HEK293 (cell line): ENCODE measurements at regions not wholly inside any gene's neighbourhood (a gene's known extent, or its start where the extent isn't known, plus 50 kb on each side); places are given as distances from the start of the nearest gene placed in this dataset.

Experiments used
- CTCF ChIA-PET: fragments of 350-600 bp; formaldehyde crosslinking; extraction: SDS; loops from one replicate; lab custom pipeline; 2021; ENCODE audit warnings: antibody characterized with exemption; lab: Yijun Ruan, JAX
- POLR2A ChIA-PET: fragments of 300-600 bp; formaldehyde crosslinking; extraction: SDS; loops from one replicate; lab custom pipeline; 2020; ENCODE audit warnings: antibody characterized with exemption, inconsistent platforms; lab: Yijun Ruan, JAX
- H3K27ac ChIP-seq: fragments of 200-500 bp; sonication (Bioruptor generic); 2 replicates; pipeline ENCODE4 v1.5.1; 2014; ENCODE audit warnings: low read depth, low read length, control low read depth, inconsistent platforms; ENCODE audit errors: extremely low read depth
- H3K36me3 ChIP-seq, 2 experiments: fragments of 200-500 bp in 1 of 2; sonication (Bioruptor generic) in 1 of 2; 1 replicate in 1 of 2; 2 replicates in 1 of 2; pipeline ENCODE4 v1.5.1; 2014 to 2017; ENCODE audit warnings: inconsistent platforms in 2 of 2, low read length in 2 of 2; ENCODE audit not compliant: control insufficient read depth in 2 of 2, insufficient read depth in 1 of 2
- H3K4me1 ChIP-seq: fragments of 200-500 bp; sonication (Bioruptor generic); 2 replicates; pipeline ENCODE4 v1.5.1; 2014; ENCODE audit warnings: mild to moderate bottlenecking, low read length, inconsistent platforms; ENCODE audit not compliant: control insufficient read depth, insufficient read depth
- H3K4me3 ChIP-seq: 2 replicates; pipeline ENCODE4 v1.5.1; 2011; ENCODE audit warnings: low read depth, mild to moderate bottlenecking, control low read depth, low read length, moderate library complexity
- H3K9me3 ChIP-seq: fragments of 200-500 bp; sonication (Bioruptor generic); 2 replicates; pipeline ENCODE4 v1.5.1; 2014; ENCODE audit warnings: low read depth, low read length, inconsistent platforms; ENCODE audit not compliant: control insufficient read depth, insufficient read depth
- FEZF1 ChIP-seq: fragments of 450-650 bp; formaldehyde crosslinking; IDR thresholded peaks from 2 replicates; pipeline ENCODE4 v1.5.1; 2016; ENCODE audit warnings: missing biosample characterization, missing genetic modification characterization
- GFI1B ChIP-seq: fragments of 450-650 bp; formaldehyde crosslinking; IDR thresholded peaks from 2 replicates; pipeline ENCODE4 v1.5.1; 2016; ENCODE audit warnings: missing biosample characterization, missing genetic modification characterization
- GLI4 ChIP-seq: fragments of 450-650 bp; formaldehyde crosslinking; IDR thresholded peaks from 2 replicates; pipeline ENCODE4 v1.5.1; 2016; ENCODE audit warnings: missing biosample characterization, missing genetic modification characterization
- IKZF3 ChIP-seq: fragments of 450-650 bp; IDR thresholded peaks from 2 replicates; pipeline ENCODE4 v1.5.0; 2018; ENCODE audit warnings: missing biosample characterization, mild to moderate bottlenecking, missing genetic modification characterization, moderate library complexity
- OSR2 ChIP-seq: fragments of 450-650 bp; formaldehyde crosslinking; IDR thresholded peaks from 2 replicates; pipeline ENCODE4 v1.5.1; 2016; ENCODE audit warnings: missing biosample characterization, missing genetic modification characterization
- REST ChIP-seq: fragments of 450-650 bp; formaldehyde crosslinking; IDR thresholded peaks from 2 replicates; pipeline ENCODE4 v1.5.1; 2016; ENCODE audit warnings: missing biosample characterization, missing genetic modification characterization
- SP2 ChIP-seq: fragments of 450-650 bp; formaldehyde crosslinking; IDR thresholded peaks from 2 replicates; pipeline ENCODE4 v1.5.1; 2016; ENCODE audit warnings: missing biosample characterization, missing genetic modification characterization
- YY1 ChIP-seq: fragments of 450-650 bp; formaldehyde crosslinking; IDR thresholded peaks from 2 replicates; pipeline ENCODE4 v1.5.1; 2018; ENCODE audit warnings: missing biosample characterization, missing genetic modification characterization
- ZBTB1 ChIP-seq: fragments of 450-650 bp; formaldehyde crosslinking; IDR thresholded peaks from 2 replicates; pipeline ENCODE4 v1.5.1; 2016; ENCODE audit warnings: missing biosample characterization, missing genetic modification characterization
- ZBTB26 ChIP-seq: fragments of 450-650 bp; formaldehyde crosslinking; optimal IDR thresholded peaks from 2 replicates; pipeline ENCODE3; 2016; ENCODE audit warnings: missing biosample characterization, mild to moderate bottlenecking, missing genetic modification characterization
- ZBTB8A ChIP-seq: fragments of 450-650 bp; formaldehyde crosslinking; IDR thresholded peaks from 2 replicates; pipeline ENCODE4 v1.5.1; 2016; ENCODE audit warnings: missing biosample characterization, missing genetic modification characterization
- ZFHX2 ChIP-seq: fragments of 450-650 bp; formaldehyde crosslinking; conservative IDR thresholded peaks from 2 replicates; pipeline ENCODE4 v1.5.1; 2016; ENCODE audit warnings: missing biosample characterization, missing genetic modification characterization
- ZFP3 ChIP-seq: fragments of 450-650 bp; formaldehyde crosslinking; IDR thresholded peaks from 2 replicates; pipeline ENCODE4 v1.5.1; 2016; ENCODE audit warnings: low read depth, missing biosample characterization, missing genetic modification characterization
- ZFP69B ChIP-seq: fragments of 450-650 bp; formaldehyde crosslinking; IDR thresholded peaks from 2 replicates; pipeline ENCODE4 v1.5.1; 2016; ENCODE audit warnings: missing biosample characterization, missing genetic modification characterization
- ZNF146 ChIP-seq: fragments of 450-650 bp; formaldehyde crosslinking; IDR thresholded peaks from 2 replicates; pipeline ENCODE4 v1.5.1; 2016; ENCODE audit warnings: missing biosample characterization, missing genetic modification characterization
- ZNF157 ChIP-seq: fragments of 450-650 bp; formaldehyde crosslinking; IDR thresholded peaks from 2 replicates; pipeline ENCODE4 v1.5.1; 2016; ENCODE audit warnings: missing biosample characterization, missing genetic modification characterization
- ZNF2 ChIP-seq: fragments of 450-650 bp; formaldehyde crosslinking; IDR thresholded peaks from 2 replicates; pipeline ENCODE4 v1.5.1; 2016; ENCODE audit warnings: missing biosample characterization, missing genetic modification characterization
- ZNF214 ChIP-seq: fragments of 450-650 bp; formaldehyde crosslinking; IDR thresholded peaks from 2 replicates; pipeline ENCODE4 v1.5.1; 2017; ENCODE audit warnings: missing biosample characterization, mild to moderate bottlenecking, missing genetic modification characterization, borderline replicate concordance
- ZNF248 ChIP-seq: fragments of 450-650 bp; formaldehyde crosslinking; IDR thresholded peaks from 2 replicates; pipeline ENCODE4 v1.5.1; 2017; ENCODE audit warnings: missing biosample characterization, missing genetic modification characterization
- ZNF274 ChIP-seq, 2 experiments: fragments of 200-500 bp in 1 of 2; fragments of 450-650 bp in 1 of 2; sonication (Bioruptor generic) in 1 of 2; formaldehyde crosslinking in 1 of 2; IDR thresholded peaks; 2 replicates each; pipeline versions ENCODE4 v1.5.1 to v1.6.1; 2014 to 2016; ENCODE audit warnings: borderline replicate concordance in 1 of 2, inconsistent platforms in 1 of 2, low read length in 1 of 2, missing biosample characterization in 1 of 2, missing genetic modification characterization in 1 of 2
- ZNF501 ChIP-seq: fragments of 450-650 bp; formaldehyde crosslinking; IDR thresholded peaks from 2 replicates; pipeline ENCODE4 v1.5.1; 2016; ENCODE audit warnings: missing biosample characterization, missing genetic modification characterization
- ZNF530 ChIP-seq: fragments of 450-650 bp; formaldehyde crosslinking; IDR thresholded peaks from 2 replicates; pipeline ENCODE4 v1.5.1; 2016; ENCODE audit warnings: low read depth, missing biosample characterization, missing genetic modification characterization
- ZNF548 ChIP-seq: fragments of 450-650 bp; formaldehyde crosslinking; IDR thresholded peaks from 2 replicates; pipeline ENCODE4 v1.5.1; 2016; ENCODE audit warnings: missing biosample characterization, missing genetic modification characterization
- ZNF600 ChIP-seq: fragments of 450-650 bp; formaldehyde crosslinking; IDR thresholded peaks from 2 replicates; pipeline ENCODE4 v1.5.1; 2016; ENCODE audit warnings: missing biosample characterization, missing genetic modification characterization
- ZNF610 ChIP-seq: fragments of 450-650 bp; formaldehyde crosslinking; IDR thresholded peaks from 2 replicates; pipeline ENCODE4 v1.5.1; 2016; ENCODE audit warnings: missing biosample characterization, missing genetic modification characterization, borderline replicate concordance
- ZNF624 ChIP-seq: fragments of 450-650 bp; formaldehyde crosslinking; IDR thresholded peaks from 2 replicates; pipeline ENCODE4 v1.5.1; 2017; ENCODE audit warnings: missing biosample characterization, missing genetic modification characterization
- ZNF701 ChIP-seq: fragments of 450-650 bp; formaldehyde crosslinking; IDR thresholded peaks from 2 replicates; pipeline ENCODE4 v1.5.1; 2016; ENCODE audit warnings: missing biosample characterization, missing genetic modification characterization
- ZNF76 ChIP-seq: fragments of 450-650 bp; formaldehyde crosslinking; IDR thresholded peaks from 2 replicates; pipeline ENCODE4; 2016; ENCODE audit warnings: low read depth, missing biosample characterization, missing genetic modification characterization, borderline replicate concordance
- ZNF768 ChIP-seq: fragments of 450-650 bp; formaldehyde crosslinking; IDR thresholded peaks from 2 replicates; pipeline ENCODE4 v1.5.1; 2018; ENCODE audit warnings: missing biosample characterization, mild to moderate bottlenecking, missing genetic modification characterization
- ZNF785 ChIP-seq: fragments of 450-650 bp; formaldehyde crosslinking; IDR thresholded peaks from 2 replicates; pipeline ENCODE4 v1.5.1; 2016; ENCODE audit warnings: missing biosample characterization, missing genetic modification characterization
- ZSCAN16 ChIP-seq: fragments of 450-650 bp; formaldehyde crosslinking; IDR thresholded peaks from 2 replicates; pipeline ENCODE4 v1.5.1; 2016; ENCODE audit warnings: missing biosample characterization, missing genetic modification characterization
- TF ChIP-seq, protein P1 (sequence below): fragments of 450-650 bp; formaldehyde crosslinking; IDR thresholded peaks from 2 replicates; pipeline ENCODE4 v1.5.1; 2016; ENCODE audit warnings: missing biosample characterization, missing genetic modification characterization

DNA sequence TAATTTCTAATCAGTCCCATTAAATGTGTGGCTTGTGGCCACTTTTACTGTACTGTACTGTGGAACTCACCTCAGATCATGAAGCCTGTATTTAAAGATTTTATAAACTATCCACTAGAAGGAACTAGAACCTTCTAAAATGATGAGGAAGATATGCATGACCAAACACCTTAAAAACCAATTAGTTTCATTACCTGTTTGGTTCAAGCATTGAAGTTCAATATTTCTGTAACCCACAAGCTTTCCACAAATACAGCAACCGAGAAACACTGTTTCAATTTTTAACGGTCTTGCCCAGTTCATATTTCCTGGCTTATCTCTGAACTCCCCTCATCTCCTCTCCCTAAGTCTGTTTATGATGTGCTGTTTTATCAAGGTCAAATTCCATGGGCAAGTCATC is 264.3 kb upstream of the PLD5 start (continued):
- TF ChIP-seq ZNF600 (tag by site-specific recombination) (no peak), ZFP3 (tag by site-specific recombination) (no peak), ZNF610 (tag by site-specific recombination) (no peak), ZNF2 (tag by site-specific recombination) (no peak), ZBTB26 (tag by site-specific recombination) (no peak), ZNF530 (tag by site-specific recombination) (no peak), ZNF768 (tag by site-specific recombination) (no peak)

GRCh38 chr1:242787968-242788367 is 263.5 kb upstream of the PLD5 start:
- CTCF ChIA-PET = no interaction called here
- TF ChIP-seq, protein P1, sequence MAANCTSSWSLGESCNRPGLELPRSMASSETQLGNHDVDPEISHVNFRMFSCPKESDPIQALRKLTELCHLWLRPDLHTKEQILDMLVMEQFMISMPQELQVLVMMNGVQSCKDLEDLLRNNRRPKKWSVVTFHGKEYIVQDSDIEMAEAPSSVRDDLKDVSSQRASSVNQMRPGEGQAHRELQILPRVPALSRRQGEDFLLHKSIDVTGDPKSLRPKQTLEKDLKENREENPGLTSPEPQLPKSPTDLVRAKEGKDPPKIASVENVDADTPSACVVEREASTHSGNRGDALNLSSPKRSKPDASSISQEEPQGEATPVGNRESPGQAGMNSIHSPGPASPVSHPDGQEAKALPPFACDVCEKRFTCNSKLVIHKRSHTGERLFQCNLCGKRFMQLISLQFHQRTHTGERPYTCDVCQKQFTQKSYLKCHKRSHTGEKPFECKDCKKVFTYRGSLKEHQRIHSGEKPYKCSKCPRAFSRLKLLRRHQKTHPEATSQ (tag by site-specific recombination) = no peak
- TF ChIP-seq SP2 (tag by site-specific recombination) (no peak), GFI1B (no peak), OSR2 (tag by site-specific recombination) (no peak), ZBTB1 (tag by site-specific recombination) (no peak), ZNF701 (tag by site-specific recombination) (no peak), IKZF3 (tag by site-specific recombination) (no peak), ZNF76 (tag by site-specific recombination) (no peak), ZNF501 (tag by site-specific recombination) (no peak), ZSCAN16 (no peak), ZNF548 (tag by site-specific recombination) (no peak), ZNF214 (no peak), ZFHX2 (tag by site-specific recombination) (no peak), GLI4 (tag by site-specific recombination) (no peak), YY1 (tag by site-specific recombination) (no peak), ZNF274 (IDR thresholded peaks at IDR 0.05; ENCODE audit: low read length) (no peak), ZNF274 (tag by site-specific recombination; IDR thresholded peaks at IDR 0.05; ENCODE audit: borderline replicate concordance) (no peak)
- TF ChIP-seq, all 188 proteins: peak for 0
- H3K27ac ChIP-seq = no peak overlapping the region
- no peaks in the 10 kb centered on the region for H3K9me3 ChIP-seq
- POLR2A ChIA-PET = no interaction called here
- no peak overlapping the region for H3K4me3 ChIP-seq
- H3K4me1 ChIP-seq = no peaks in the 10 kb centered on the region
- no peaks in the 10 kb centered on the region for H3K36me3 ChIP-seq

- Histone ChIP-seq H3K4me3 (no peak overlapping the region), H3K9me3 (no peaks in the 10 kb centered on the region), H3K27ac (no peak overlapping the region), H3K36me3 (no peaks in the 10 kb centered on the region), H3K4me1 (no peaks in the 10 kb centered on the region)
- ChIA-PET POLR2A (no interaction called here), CTCF (no interaction called here)
- TF ChIP-seq ZNF146 (tag by site-specific recombination) = no peak
- no peak for TF ChIP-seq ZNF157 (tag by site-specific recombination)
- no peak for TF ChIP-seq REST (tag by site-specific recombination)
- no peak for TF ChIP-seq ZNF785 (tag by site-specific recombination)
- no peak for TF ChIP-seq ZNF214
- TF ChIP-seq ZFP69B = no peak
- no peak for TF ChIP-seq ZNF248
- TF ChIP-seq ZBTB8A (tag by site-specific recombination) = no peak
- no peak for TF ChIP-seq ZNF624 (tag by site-specific recombination)
- TF ChIP-seq FEZF1 (tag by site-specific recombination) = no peak
These were observed 260.3 kb upstream of the PLD5 start for GRCh38 chr1:242784807-242785206.
